ENCODE measurements at regions not wholly inside any gene's neighbourhood (a gene's known extent, or its start where the extent isn't known, plus 50 kb on each side); places are given as distances from the start of the nearest gene placed in this dataset.

DNA sequence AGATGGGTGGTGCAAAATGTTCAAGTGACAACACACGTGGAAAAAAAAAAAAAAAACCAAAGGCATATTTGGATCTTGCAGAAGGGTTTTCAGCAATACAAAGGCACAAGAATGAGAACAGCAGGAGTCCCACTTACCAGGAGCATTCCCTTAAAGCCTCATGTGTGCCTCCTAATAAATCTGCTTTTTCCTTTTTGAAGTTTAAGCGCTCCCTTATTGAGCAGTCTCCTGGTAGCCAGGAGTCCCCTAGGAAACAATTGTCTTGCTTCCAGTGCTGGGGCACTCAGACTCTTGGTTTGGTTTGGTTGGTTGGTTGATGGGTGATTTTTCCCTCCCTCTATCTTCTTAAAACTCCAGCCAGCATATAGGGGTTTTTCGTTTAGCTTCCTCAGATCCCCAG lies 321.8 kb upstream of the NFE2L3 start:
- no peak for DNase-seq

DNA sequence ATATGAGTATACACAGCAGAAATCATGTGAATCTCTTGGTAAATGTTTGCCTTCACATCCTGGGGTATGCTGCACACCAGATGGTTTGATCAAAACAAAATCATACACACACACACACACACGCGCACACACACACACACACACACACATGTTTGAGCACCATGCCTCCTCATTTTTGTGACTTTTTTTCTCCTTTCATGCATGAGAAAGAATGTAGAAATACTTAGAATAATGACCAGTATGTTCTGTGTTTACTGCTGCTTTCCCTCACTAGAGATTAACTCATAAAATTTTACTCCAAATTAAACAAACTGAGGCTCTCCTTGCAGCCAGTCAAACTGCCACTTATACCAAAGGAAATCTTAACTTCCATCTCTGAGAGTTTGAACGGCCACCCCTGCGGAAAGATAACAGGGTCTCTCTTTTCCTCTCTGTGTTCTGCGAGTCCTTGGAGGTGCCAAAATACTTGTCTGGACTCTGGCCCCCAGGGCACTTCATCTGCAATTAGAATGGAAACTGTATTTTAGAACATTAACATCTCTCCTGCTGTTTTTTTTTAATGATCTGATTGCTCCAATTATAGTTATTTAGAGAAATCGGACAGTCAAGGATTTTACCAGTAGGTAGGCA lies 320.8 kb upstream of the NFE2L3 start:
- DNase-seq: no peak

DNA sequence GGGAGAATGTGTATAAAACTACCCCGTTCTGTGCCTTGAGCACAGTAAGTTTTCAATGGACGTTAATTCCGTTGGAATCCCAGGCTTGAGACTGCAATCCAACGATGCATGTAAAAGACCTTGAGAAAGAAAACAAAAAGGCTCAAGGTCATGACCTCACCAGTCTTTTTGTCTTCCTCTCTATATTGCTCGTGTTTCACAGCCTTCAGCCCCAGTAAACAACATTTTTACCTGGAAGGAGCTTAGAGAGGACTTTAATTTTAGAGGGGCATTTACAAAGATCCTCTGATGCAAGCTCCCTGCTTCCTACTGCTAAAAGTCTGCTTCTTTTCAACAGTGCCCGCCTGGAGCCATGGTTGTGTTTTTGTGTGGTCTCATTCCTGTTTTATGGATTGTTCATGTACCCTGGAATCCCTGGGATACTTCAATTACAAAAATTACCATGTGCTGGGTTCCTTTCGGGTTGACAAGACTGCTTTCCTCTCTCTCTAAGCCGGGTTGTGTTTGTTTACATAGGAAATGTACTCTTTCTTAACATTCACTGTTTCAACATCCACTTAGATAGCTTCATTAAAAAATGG lies 320.1 kb upstream of the NFE2L3 start:
- no peak for DNase-seq

DNA sequence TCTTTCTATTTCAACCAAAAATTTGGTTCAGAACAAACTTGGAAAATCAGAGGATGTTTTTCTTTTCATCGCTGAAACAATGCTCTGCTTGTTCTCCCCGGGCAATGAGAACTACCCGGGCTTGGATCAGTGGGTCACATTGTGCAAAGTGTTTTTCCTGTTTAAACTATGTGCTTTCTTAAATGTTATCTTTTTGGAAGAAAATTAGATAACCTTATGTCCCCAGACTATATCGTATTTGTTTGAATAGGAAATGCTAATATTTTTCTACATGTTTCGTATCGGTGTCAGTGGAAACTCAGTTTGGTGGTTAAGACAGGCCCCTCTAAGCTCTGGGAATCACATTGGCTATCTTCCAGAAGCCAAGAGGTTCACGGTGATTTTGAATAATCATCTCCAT lies 319.5 kb upstream of the NFE2L3 start:
- no peak for DNase-seq

DNA sequence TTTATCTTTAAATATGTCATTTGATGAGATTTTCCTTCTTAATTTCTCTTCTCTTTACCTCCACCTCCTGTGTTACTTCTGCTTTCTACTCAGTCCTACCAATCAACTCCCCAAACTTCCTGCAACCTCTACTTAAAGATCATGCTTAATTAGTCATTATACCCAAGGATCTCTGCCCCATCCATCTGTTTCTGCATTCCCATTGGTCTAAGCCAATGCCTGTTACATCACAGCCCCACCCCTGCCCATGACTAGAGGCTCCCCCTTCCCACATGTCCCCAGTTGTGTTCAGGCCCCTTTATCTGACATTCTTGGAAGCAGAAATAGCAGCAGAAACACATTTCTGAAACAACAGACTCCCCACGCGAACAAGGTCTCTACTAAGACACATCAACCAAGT lies 319.1 kb upstream of the NFE2L3 start:
- no peak for DNase-seq

DNA sequence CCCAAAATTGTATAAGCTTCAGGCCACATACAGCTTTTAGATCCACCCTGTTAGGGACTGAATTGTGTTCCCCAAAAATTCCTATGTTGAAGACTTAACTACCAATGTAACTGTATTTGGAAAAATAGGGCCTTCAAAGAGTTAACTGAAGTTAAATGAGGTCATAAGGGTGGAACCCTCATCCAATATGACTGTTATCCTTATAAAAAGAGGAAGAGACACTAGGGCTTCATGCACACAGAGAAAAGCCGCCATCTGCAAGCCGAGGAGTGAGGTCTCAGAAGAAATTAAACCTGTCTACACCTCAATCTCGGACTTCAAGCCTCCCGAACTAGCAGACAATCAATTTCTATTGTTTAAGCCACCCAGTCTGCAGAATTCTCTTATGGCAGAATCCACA lies 317.9 kb upstream of the NFE2L3 start:
- DNase-seq: no peak

DNA sequence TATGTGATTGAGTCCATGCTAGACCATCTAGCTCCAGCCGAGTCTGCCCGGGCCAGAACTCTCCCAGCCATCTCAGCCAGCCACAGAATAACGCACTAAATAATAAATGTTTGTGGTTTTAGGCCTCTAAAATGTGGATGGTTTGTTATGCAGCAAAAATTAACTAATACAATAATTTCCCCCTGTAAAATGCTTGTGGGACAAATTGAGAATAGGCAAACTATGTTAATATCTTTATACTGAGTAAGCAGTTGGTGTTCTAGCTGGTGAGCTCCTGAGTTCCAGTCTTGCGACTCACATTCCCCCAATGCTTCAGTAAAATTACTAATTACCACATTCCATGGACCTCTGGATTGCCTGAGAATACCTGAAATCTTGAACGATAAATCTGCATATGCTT lies 316.8 kb upstream of the NFE2L3 start:
- no peak for DNase-seq

DNA sequence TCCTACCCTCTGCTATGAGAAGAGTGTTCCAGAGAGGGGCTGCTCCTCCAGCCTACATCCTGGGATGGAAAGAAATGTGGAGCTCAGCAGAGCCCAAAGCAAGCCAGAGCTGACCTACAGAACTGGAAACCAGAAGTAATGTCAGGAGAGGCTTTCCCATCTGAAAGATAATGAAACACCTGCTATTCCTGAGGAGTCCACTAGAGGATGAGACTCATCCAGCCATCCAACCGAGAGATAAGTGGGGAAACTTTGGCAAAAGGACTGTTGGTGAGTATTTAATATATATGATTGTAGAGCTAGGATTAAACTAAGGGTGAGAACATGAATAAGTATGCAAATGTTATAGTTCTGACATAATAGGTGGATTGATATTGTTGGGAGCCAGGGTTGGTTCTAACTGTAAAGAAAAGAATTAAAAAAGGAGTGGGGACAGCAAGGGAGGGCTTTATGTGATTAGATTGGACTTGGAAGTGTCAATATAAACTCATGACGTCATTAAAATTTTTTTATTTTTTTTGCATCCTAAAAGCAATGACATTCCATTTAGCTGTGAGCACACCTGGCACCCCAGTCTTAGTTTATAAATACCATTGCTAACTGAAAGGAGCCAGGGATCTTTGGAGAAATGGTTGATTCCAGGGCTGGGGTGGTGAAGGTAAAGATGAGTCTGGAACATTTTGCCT lies 312.8 kb upstream of the NFE2L3 start:
- no peak for DNase-seq

DNA sequence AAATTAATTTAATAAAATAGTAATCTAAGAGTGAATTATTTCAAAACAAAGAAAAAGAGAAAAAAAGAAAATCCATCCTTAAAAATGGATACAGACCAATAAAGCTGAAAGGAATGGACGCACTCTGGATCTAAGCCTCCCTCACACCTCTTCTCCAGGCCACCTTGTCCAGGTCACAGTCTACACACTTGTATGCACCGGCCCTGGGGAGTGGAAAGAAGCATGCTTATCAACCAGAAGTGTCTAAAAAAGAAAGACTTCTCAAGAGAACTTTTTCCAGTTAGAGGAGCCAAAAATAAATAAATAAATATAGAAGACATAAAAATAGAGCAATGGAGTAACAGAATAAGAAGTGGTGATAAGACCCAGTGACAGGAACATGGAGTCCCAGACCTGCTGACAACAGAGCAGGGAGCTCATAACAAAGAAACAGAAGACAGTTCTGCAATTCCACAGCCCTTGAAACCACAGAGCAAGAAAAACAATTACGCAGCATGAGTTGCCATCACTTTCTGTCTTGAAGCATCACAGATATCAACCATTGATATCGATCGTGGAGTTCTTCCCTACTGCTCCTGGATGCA lies 311.7 kb upstream of the NFE2L3 start:
- DNase-seq: no peak

DNA sequence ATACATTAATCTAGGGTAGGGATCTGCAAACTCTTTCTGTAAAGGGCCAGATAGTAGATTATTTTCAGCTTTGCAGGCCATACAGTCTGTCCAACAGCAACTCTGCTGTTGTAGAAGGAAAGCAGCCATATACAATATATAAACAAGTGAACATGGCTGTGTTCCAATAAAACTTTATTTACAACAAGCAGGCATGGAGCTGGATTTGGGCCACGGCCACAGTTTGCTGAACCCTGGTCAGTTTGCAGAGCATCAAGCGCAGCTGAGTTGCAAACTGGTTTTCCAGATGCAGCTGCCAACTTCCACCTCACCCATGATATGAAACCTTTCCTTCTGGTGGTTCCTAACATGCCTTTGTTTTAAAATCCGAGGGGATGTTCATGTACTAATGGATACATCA lies 310.4 kb upstream of the NFE2L3 start:
- DNase-seq: no peak

DNA sequence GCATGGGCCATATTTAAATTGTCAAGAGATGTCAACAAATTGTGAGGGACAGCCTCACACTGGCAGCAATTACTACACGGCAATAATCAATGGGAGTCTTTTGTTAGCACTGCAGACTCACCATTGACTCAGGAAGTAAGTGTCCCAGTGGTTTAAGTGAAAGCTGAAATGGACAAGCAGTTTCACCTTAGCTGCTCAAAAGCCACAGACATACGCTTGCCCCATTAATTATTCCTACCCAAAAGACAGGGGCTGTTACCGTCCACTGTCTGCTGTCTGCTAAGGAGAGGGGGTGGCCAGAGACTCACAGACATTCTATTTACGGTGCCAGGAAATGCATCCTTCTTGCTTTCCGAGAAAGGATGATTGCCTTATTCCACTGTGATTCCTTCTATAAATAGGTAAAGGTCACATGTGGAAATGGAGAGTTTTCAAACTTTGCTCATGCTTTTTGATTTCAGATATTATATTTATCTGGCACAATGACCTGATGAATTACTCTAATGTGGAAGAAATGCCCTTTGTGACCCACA lies 309.7 kb upstream of the NFE2L3 start:
- no peak for DNase-seq

DNA sequence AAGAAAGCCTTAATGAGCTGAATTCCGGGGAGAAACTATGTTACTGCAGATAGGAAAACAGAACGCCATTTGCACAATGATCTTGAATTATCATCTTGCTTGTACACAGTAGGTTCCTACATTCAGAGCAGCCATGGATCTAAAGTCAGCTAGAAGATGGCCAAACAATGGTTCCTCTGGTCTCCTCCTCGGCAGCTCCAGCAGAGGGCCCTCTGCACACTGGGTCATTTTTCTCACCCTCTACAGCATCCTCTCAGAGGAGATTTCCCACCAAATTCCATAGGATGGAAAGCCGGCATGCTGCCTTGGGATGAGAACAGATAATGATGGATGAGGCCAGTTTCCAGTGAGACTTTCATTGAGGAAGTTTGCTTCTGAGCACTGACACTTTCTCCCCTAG lies 308.5 kb upstream of the NFE2L3 start:
- no peak for DNase-seq

DNA sequence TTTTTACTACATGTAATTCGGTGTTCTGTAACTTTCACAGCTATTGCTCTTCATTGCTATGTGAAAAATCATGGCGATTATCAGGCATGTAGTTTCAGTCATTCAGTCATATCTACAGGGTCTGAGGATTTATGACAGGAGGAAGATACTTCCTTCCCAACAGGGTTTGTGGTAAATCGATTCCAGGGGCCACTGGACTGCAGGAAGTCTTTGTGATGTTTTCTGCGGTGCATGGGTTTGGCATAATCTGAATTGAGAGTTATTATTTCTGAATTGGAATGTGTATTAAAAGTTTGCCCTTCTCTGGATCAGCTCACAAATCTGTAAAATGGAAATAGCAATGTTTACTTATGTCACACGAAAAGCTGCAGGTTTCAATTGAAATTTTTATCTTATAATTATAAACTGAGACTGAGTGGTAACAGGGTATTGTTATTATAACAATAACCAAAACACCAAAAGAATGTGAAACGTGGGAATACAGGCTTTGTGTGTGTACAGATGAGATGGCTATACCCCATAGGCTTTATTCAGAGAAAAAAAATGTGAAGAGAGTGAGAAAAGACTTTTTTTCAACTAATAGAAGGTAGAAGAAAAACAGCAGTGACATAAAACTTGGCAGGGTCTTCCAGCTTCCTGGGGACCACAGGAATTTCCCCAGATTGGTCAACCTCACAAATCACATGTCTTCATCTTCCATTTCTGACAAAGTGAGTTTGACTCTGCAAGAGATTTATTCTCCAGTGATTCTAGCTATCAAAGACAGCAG lies 307.7 kb upstream of the NFE2L3 start:
- no peak for DNase-seq

DNA sequence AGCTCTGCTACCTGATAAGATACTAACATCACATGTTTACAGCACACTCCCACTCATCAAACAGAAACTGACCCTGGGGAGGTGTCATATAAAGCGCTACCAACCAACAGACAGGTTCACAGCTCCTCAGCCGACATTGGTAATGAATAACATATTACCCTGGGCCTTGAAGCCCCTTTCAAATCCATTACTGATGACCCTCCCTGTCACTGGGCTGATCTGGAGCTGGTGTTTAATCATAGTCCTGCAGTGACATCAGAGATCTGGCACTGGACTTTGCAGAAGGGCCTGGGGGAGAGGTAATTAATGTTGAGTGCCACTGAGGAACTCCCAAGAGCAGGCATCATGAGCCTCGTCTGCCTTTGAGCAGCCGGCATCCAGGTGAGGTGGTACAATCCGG lies 306.5 kb upstream of the NFE2L3 start:
- DNase-seq: no peak

DNA sequence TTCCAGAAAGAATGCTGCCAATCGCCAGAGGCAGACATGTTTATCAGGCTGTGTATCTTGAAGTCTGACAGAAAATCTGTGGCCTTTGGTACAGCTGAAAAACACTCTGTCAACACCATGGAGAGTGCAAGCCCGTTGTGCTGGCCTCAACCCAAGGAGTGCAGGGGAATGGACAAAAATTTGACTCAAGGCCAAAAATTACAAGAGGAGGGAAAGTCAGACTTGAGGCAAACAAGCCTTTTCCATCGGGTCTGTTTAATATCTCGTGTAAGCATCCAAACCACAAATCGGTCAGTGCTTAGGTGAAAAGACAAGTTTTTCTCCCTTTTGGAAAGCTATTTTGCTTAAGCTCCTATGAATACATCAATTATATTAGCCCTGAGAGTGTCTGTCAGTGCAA lies 305.3 kb upstream of the NFE2L3 start:
- DNase-seq: no peak

DNA sequence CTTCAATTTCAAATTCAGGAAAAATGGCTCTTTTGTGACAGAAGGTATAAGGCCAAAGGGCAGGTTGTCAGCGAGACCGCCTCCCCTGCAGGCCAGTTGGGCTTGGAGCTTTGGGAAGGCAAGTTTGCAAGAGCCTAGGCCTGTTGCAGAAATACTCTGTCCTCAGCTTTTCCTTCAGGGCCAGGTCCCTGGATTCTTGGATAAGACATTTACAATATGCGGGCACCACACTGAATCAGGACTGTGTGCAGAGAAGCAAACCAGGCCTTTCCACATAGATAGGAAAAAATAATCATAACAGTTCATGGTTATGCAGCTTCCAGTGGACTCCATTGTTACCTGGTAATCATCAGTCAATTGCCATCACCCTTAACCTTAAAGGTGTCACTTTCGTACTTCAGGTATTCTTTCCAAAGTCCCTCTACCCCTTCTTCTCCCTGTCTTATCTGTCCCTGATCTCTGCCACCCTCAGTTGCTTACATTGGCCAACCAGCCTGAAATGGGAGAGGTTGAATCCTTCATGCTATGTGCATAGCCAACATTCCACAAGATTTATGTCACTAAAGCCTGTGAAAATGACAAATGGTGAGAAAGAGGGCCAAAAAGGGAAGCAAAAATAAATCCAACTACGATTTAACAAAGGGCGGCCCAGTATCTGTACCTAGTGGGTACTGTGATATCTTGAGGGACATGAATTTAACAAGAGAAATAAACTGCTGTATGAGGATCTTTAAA lies 304.5 kb upstream of the NFE2L3 start:
- no peak for DNase-seq

DNA sequence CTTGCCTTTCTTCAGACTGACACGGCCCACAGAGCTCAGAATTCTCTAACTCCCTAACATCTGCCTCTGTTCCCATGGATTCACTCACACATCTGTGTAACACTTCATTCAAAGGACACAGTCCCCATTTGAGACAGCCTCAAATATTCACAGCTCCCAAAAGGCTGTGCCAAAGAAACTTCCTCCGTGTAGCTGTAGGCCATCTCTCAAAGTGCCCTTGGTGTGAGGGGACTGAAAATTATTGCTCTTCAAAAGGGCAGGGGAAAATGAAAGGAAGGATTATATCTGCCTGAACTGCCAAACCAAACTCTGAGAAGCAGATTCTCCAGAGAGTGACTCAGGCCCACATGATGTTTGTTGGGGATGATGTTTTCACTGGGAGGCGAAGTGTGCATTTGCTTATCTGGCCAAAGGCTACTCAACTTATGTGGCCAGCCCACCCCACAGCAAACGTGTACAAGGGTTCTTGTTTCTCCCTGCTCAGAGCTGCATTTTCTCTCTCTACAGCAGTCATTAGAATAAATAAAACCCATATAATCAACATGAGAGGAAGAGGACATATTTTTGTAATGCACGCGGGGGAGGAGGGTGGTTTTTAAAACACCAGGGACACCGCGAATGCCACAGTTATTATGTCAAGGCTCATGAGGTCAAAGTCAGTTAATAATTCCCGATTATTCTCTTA lies 302.4 kb upstream of the NFE2L3 start:
- no peak for DNase-seq

DNA sequence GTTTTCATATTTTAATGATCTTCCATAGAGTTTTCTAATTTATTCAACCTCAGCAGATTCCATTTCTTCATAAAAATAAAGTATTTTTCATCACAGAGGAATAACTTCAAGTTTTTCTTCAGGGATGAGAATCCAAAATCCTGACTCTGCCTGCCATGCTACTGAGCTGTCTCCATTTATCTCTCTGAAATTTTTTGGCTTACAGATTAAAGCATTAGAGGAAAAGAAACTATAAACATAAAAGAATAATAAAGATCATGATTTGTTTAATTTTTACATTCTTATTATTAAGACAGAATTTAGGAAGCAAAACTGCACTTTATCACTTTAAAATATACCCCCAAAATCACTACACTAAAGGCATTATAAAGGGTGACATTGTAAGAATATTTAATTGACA lies 301.8 kb upstream of the NFE2L3 start:
- DNase-seq: no peak

DNA sequence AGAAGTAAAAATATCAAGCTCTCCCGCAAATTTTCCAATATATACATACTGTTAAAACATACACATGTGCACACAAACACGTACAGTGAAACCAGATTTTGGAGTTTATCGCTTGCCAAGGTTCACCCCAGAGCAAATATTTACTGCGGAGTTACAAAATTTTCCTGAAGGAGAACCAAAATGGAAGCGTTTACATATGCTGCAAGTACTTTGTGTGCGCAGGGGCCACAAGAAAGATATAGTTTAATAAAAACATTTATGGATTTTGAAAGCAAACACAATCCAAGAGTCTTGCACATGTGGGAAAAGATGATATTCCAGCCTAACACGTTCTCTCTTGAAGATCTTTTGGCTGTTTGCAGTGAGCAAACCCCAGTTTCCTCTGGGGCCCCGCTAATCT lies 301.3 kb upstream of the NFE2L3 start:
- DNase-seq: no peak

DNA sequence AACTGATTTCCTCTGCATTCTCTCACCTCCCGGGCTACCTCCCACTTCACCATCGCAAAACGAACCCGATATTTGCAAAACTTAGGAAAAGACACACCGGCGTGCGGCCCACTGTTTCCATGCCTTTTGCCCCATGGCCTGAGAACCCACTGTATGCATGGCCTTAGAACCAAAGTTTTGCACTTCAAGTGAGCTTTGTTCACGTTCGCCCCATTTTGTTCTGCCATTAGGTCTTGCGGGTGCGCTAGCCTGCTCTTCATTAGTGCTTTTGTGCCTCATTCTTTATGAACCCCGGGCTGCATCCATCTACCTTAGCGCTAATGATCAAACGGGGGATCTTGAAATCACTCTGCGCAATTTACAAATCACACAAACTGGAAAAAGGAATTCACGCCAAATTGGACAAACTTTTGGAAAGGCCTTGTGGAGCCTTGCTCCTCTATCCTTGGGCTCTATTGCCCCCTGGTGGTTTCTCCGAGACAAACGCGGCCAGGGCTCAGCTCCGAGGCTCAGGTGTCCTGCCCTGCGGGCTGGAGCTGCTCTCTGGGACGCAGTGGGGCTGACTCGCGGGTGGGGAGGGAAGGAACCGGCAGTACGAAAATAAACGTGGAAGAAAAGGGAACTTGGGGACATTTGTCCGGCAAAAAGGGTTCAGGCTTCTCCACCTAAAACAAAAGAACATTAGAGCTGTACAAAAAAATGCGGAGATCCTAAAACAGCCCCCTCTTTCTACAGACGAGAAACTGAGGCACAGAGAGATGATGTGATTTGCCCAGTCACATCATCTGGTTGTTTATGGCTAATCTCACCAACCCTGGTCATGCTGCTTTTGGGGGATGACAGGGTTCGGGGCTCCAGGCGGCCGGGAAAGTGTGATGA lies 300.4 kb upstream of the NFE2L3 start:
- peak; percentile 28 for DNase-seq
